Omental fat pad (tissue), 3 donors: ENCODE measurements at regions not wholly inside any gene's neighbourhood (a gene's known extent, or its start where the extent isn't known, plus 50 kb on each side); places are given as distances from the start of the nearest gene placed in this dataset.

Source experiments
- ATAC-seq: fragments of 150-250 bp; one replicate; pipeline ENCODE4 v1.9.1; 2016; ENCODE audit warnings: mild to moderate bottlenecking, moderate library complexity; ENCODE audit not compliant: low FRiP score
- DNase-seq: peaks from one replicate; pipeline ENCODE4 v3.0.0-alpha.2; 2019; ENCODE audit warnings: low spot score
- CTCF ChIP-seq, 3 donors: fragments of 450-650 bp; IDR thresholded peaks; one replicate each; pipeline ENCODE4 v1.5.1; 2016 to 2017; ENCODE audit warnings: antibody characterized with exemption in 3 of 3, mild to moderate bottlenecking in 3 of 3, moderate library complexity in 2 of 3

- no peak for DNase-seq
- ATAC-seq: no peak
- no peak for TF ChIP-seq CTCF (IDR thresholded peaks at IDR 0.05)
These were observed 50.2 kb upstream of the ACTBL2 start for GRCh38 chr5:57532513-57533497.
